KMS-11 (cell line): ENCODE measurements at regions not wholly inside any gene's neighbourhood (a gene's known extent, or its start where the extent isn't known, plus 50 kb on each side); places are given as distances from the start of the nearest gene placed in this dataset.

ENCODE experiments used
- H2AFZ ChIP-seq: fragments of 200-600 bp; sonication (generic); 2 replicates; pipeline ENCODE4 v1.6.1; 2016; ENCODE audit warnings: antibody characterized with exemption, mixed run types, low read depth
- H3K27ac ChIP-seq: fragments of 200-600 bp; sonication (generic); 2 replicates; pipeline ENCODE4 v1.6.1; 2016; ENCODE audit warnings: mild to moderate bottlenecking, mixed run types
- H3K27me3 ChIP-seq: fragments of 200-600 bp; sonication (generic); 2 replicates; pipeline ENCODE4 v1.6.1; 2017; ENCODE audit warnings: mild to moderate bottlenecking, low read depth, mixed run types, moderate library complexity; ENCODE audit not compliant: insufficient read depth
- H3K36me3 ChIP-seq: fragments of 200-600 bp; sonication (generic); 2 replicates; pipeline ENCODE4 v1.6.1; 2017; ENCODE audit warnings: mild to moderate bottlenecking, mixed run types; ENCODE audit not compliant: insufficient read depth
- H3K4me1 ChIP-seq: fragments of 200-600 bp; sonication (generic); 2 replicates; pipeline ENCODE4 v1.6.1; 2016; ENCODE audit warnings: mild to moderate bottlenecking, low read depth, mixed run types; ENCODE audit not compliant: poor library complexity, severe bottlenecking
- H3K4me2 ChIP-seq: fragments of 200-600 bp; sonication (generic); 2 replicates; pipeline ENCODE4 v1.7.0; 2016; ENCODE audit warnings: mild to moderate bottlenecking, mixed run types
- H3K4me3 ChIP-seq: fragments of 200-600 bp; sonication (generic); IDR thresholded peaks from 2 replicates; pipeline ENCODE4 v1.6.1; 2017; ENCODE audit warnings: low read depth, low read length, mixed read lengths; ENCODE audit not compliant: insufficient read depth
- H3K79me2 ChIP-seq: fragments of 200-600 bp; sonication (generic); 2 replicates; pipeline ENCODE4 v1.6.1; 2016; ENCODE audit warnings: low read depth, mixed run types; ENCODE audit not compliant: insufficient read depth
- H3K9ac ChIP-seq: fragments of 200-600 bp; sonication (generic); 2 replicates; pipeline ENCODE4 v1.6.1; 2016; ENCODE audit warnings: mild to moderate bottlenecking, mixed run types
- H4K20me1 ChIP-seq: fragments of 200-600 bp; sonication (generic); 2 replicates; pipeline ENCODE4 v1.6.1; 2016; ENCODE audit warnings: mild to moderate bottlenecking, mixed run types; ENCODE audit not compliant: insufficient read depth
- CTCF ChIP-seq: fragments of 200-600 bp; sonication (generic); conservative IDR thresholded peaks from 2 replicates; pipeline ENCODE4 v1.6.1; 2017; ENCODE audit warnings: low read depth, mild to moderate bottlenecking, antibody characterized with exemption, low read length, moderate library complexity, mixed read lengths

DNA sequence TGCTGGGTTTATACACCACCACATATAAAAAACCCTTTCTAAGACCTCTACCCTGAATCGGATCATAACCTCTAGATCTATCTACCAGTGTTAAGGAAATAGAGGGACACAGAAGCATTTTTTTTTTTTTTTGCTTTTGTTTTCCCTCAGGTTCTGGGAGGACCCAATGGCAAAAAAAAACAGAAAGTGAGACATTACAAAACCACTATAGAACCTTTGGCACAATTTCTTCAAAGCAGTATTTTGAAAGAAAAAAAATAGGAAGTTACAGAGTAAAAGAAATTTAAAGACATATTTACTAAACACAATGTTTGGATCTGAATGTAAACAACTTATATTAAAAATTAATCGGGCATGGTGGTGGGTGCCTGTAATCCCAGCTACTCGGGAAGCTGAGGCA lies 1258.7 kb upstream of the GJE1 start:
- no peak overlapping the region for H3K9ac ChIP-seq
- no peak overlapping the region for H3K4me3 ChIP-seq
- H2AFZ ChIP-seq = no peak overlapping the region
- no peak overlapping the region for H3K27ac ChIP-seq
- H3K4me1 ChIP-seq = no peaks in the 10 kb centered on the region
- H3K4me2 ChIP-seq = no peak overlapping the region
- no peaks in the 10 kb centered on the region for H4K20me1 ChIP-seq
- TF ChIP-seq CTCF = no peak
- no peaks in the 10 kb centered on the region for H3K36me3 ChIP-seq
- H3K79me2 ChIP-seq = peaks cover 21% of the 10 kb centered on the region; the same call in 1 of the 2 replicates
- H3K27me3 ChIP-seq = no peaks in the 10 kb centered on the region

DNA sequence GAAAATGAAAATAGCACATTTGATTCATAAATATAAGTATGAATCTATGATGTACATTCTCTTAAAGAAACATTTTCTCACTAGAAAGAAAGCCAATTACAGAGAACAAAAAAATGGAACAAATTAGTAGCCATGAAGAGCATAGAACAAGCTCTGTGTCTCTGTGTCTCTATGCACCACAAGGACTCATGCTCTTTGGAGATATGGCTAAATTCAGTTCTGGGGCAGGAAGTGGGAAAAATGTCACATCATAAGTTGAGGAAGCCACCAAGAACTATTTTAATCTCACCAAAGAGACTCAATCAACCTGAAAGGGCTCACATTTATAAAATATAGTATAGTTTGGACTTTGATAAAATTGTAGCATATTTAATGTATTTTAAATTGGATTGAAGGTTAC lies 1259.8 kb upstream of the GJE1 start:
- no peak overlapping the region for H3K4me3 ChIP-seq
- no peaks in the 10 kb centered on the region for H3K36me3 ChIP-seq
- H3K9ac ChIP-seq = no peak overlapping the region
- no peak for TF ChIP-seq CTCF
- no peaks in the 10 kb centered on the region for H3K27me3 ChIP-seq
- no peaks in the 10 kb centered on the region for H4K20me1 ChIP-seq
- no peak overlapping the region for H2AFZ ChIP-seq
- no peak overlapping the region for H3K4me2 ChIP-seq
- H3K27ac ChIP-seq = no peak overlapping the region
- peaks cover 29% of the 10 kb centered on the region; the same call in 1 of the 2 replicates for H3K79me2 ChIP-seq
- H3K4me1 ChIP-seq = no peaks in the 10 kb centered on the region

GRCh38 chr6:140871911-140872310 lies 1260.8 kb upstream of the GJE1 start:
- no peaks in the 10 kb centered on the region for H3K27me3 ChIP-seq
- peaks cover 36% of the 10 kb centered on the region; the same call in 1 of the 2 replicates for H3K79me2 ChIP-seq
- TF ChIP-seq CTCF = no peak

GRCh38 chr6:140867336-140867735 lies 1265.4 kb upstream of the GJE1 start:
- H3K27me3 ChIP-seq = no peaks in the 10 kb centered on the region
- no peak overlapping the region for H3K4me2 ChIP-seq
- H3K4me3 ChIP-seq = no peak overlapping the region
- no peak for TF ChIP-seq CTCF
- H3K4me1 ChIP-seq = peaks cover 3% of the 10 kb centered on the region
- no peak overlapping the region for H3K9ac ChIP-seq
- no peaks in the 10 kb centered on the region for H3K36me3 ChIP-seq
- peaks cover 41% of the 10 kb centered on the region for H3K79me2 ChIP-seq
- H3K27ac ChIP-seq = no peak overlapping the region
- H4K20me1 ChIP-seq = no peaks in the 10 kb centered on the region; the same call in 1 of the 2 replicates
- no peak overlapping the region for H2AFZ ChIP-seq

More at GRCh38 chr6:140871911-140872310, 1260.8 kb upstream of the GJE1 start:
- Histone ChIP-seq H3K4me1 (no peaks in the 10 kb centered on the region), H3K27ac (no peak overlapping the region), H3K36me3 (no peaks in the 10 kb centered on the region), H2AFZ (no peak overlapping the region), H4K20me1 (no peaks in the 10 kb centered on the region; the same call in 1 of the 2 replicates), H3K4me3 (no peak overlapping the region), H3K9ac (no peak overlapping the region), H3K4me2 (no peak overlapping the region)
